Neural progenitor cell (in vitro differentiated cells): ENCODE measurements at regions not wholly inside any gene's neighbourhood (a gene's known extent, or its start where the extent isn't known, plus 50 kb on each side); places are given as distances from the start of the nearest gene placed in this dataset.

ENCODE experiments used
- EZH2 ChIP-seq: fragments of 200-600 bp; sonication (generic); IDR thresholded peaks from 2 replicates; pipeline ENCODE4 v1.6.1; 2017; ENCODE audit warnings: antibody characterized with exemption, mild to moderate bottlenecking, moderate library complexity
- EZH2phosphoT487 ChIP-seq: fragments of 200-600 bp; sonication (generic); IDR thresholded peaks from 2 replicates; pipeline ENCODE4 v1.6.1; 2017; ENCODE audit warnings: antibody characterized with exemption
- TF ChIP-seq, protein P1 (sequence below): fragments of 200-600 bp; sonication (generic); IDR thresholded peaks from 2 replicates; pipeline ENCODE4 v1.5.1; 2017; ENCODE audit warnings: antibody characterized with exemption, mild to moderate bottlenecking

DNA sequence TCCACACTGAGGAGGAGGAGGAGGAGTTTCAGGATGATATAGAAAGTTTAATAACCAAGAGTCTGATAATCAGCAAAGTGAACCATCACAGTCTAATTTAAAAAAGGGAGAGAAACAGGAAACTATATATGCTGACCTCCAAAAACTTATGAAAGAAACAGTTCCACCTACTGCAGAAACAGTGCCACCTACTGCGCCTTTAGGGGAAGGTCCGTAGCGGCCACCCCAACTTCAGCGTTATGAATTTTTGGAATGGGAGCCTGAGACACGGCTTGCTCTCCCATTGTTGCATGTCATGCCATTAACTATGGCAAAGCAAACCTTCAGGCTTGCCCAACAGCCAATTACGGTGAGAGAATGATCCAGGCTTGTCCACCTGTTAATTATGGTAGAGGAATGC is 1719.2 kb upstream of the LRRTM1 start:
- TF ChIP-seq, protein P1, sequence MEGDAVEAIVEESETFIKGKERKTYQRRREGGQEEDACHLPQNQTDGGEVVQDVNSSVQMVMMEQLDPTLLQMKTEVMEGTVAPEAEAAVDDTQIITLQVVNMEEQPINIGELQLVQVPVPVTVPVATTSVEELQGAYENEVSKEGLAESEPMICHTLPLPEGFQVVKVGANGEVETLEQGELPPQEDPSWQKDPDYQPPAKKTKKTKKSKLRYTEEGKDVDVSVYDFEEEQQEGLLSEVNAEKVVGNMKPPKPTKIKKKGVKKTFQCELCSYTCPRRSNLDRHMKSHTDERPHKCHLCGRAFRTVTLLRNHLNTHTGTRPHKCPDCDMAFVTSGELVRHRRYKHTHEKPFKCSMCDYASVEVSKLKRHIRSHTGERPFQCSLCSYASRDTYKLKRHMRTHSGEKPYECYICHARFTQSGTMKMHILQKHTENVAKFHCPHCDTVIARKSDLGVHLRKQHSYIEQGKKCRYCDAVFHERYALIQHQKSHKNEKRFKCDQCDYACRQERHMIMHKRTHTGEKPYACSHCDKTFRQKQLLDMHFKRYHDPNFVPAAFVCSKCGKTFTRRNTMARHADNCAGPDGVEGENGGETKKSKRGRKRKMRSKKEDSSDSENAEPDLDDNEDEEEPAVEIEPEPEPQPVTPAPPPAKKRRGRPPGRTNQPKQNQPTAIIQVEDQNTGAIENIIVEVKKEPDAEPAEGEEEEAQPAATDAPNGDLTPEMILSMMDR: peak; percentile 68
- TF ChIP-seq EZH2phosphoT487 (no peak), EZH2 (no peak)
